Testis (tissue), 2 donors: ENCODE measurements at regions not wholly inside any gene's neighbourhood (a gene's known extent, or its start where the extent isn't known, plus 50 kb on each side); places are given as distances from the start of the nearest gene placed in this dataset.

Experiments
- DNase-seq: peaks from one replicate; pipeline ENCODE4 v3.0.0-alpha.2; 2019
- H3K27ac ChIP-seq, 2 donors: fragments of 200-600 bp; sonication (generic); one replicate each; pipeline ENCODE4 v1.5.1; 2019
- H3K27me3 ChIP-seq: fragments of 200-600 bp; sonication (generic); one replicate; pipeline ENCODE4 v1.5.1; 2019
- H3K36me3 ChIP-seq: fragments of 200-600 bp; sonication (generic); one replicate; pipeline ENCODE4 v1.5.1; 2017; ENCODE audit warnings: low read depth; ENCODE audit errors: missing control alignments
- H3K4me1 ChIP-seq: fragments of 200-600 bp; sonication (generic); one replicate; pipeline ENCODE4 v1.5.1; 2019
- H3K4me3 ChIP-seq, 2 donors: fragments of 200-600 bp; sonication (generic); one replicate each; pipeline ENCODE4 v1.5.1; 2017 to 2019
- H3K9me3 ChIP-seq: fragments of 200-600 bp; sonication (generic); one replicate; pipeline ENCODE4 v1.5.1; 2017
- POLR2A ChIP-seq: fragments of 450-650 bp; IDR thresholded peaks from one replicate; pipeline ENCODE4 v1.6.1; 2017; ENCODE audit warnings: antibody characterized with exemption, mild to moderate bottlenecking, moderate library complexity
- WGBS, 2 donors: methylation state at CpG; one replicate each; pipeline ENCODE4 v1.1.5; 2018; 5-methylcytosine and 5-hydroxymethylcytosine counted together
- intact Hi-C: fragments of 100-400 bp; cut with DNase I; formaldehyde crosslinking; loops from one replicate; pipeline ENCODE4 v1.15.1; 2023; ENCODE audit warnings: low total_unique reads
- TF ChIP-seq, protein P1 (sequence below), 3 experiments: fragments of 450-650 bp in 2 of 3; fragments of 200-600 bp in 1 of 3; sonication (generic) in 1 of 3; IDR thresholded peaks; one replicate each; pipeline ENCODE4 v1.5.1; 2016 to 2019; ENCODE audit warnings: antibody characterized with exemption in 3 of 3, mild to moderate bottlenecking in 2 of 3, moderate library complexity in 1 of 3

DNA sequence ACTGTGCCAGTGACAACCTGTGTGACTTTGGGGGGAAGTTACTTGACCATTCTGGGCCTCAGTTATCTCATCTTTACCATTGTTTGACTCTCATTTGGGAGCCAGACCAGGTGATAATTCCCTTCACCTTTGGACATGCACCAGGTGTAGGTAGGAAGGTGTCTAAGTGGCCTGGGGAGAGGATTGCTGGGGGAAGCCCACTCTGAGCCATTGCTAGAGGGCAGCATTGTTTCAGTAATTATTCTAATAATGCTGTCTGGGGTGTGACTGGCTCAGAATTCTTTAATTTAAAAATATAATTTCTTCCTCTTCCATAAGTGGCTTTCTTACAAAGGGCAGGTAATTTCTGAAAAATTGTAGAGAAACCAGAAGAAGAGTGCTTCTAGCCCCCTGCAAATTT, 104.3 kb downstream of the RTL9 start:
- no peaks in the 10 kb centered on the region for H3K4me1 ChIP-seq
- no peak for TF ChIP-seq POLR2A
- TF ChIP-seq, protein P1, sequence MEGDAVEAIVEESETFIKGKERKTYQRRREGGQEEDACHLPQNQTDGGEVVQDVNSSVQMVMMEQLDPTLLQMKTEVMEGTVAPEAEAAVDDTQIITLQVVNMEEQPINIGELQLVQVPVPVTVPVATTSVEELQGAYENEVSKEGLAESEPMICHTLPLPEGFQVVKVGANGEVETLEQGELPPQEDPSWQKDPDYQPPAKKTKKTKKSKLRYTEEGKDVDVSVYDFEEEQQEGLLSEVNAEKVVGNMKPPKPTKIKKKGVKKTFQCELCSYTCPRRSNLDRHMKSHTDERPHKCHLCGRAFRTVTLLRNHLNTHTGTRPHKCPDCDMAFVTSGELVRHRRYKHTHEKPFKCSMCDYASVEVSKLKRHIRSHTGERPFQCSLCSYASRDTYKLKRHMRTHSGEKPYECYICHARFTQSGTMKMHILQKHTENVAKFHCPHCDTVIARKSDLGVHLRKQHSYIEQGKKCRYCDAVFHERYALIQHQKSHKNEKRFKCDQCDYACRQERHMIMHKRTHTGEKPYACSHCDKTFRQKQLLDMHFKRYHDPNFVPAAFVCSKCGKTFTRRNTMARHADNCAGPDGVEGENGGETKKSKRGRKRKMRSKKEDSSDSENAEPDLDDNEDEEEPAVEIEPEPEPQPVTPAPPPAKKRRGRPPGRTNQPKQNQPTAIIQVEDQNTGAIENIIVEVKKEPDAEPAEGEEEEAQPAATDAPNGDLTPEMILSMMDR (IDR thresholded peaks at IDR 0.05) = no peak
- H3K9me3 ChIP-seq = no peaks in the 10 kb centered on the region
- DNase-seq = no peak
- intact Hi-C loops = no loop called here
- no peaks in the 10 kb centered on the region for H3K36me3 ChIP-seq
- no peak overlapping the region for H3K27ac ChIP-seq
- no peak overlapping the region for H3K4me3 ChIP-seq
- no peaks in the 10 kb centered on the region for H3K27me3 ChIP-seq

DNA sequence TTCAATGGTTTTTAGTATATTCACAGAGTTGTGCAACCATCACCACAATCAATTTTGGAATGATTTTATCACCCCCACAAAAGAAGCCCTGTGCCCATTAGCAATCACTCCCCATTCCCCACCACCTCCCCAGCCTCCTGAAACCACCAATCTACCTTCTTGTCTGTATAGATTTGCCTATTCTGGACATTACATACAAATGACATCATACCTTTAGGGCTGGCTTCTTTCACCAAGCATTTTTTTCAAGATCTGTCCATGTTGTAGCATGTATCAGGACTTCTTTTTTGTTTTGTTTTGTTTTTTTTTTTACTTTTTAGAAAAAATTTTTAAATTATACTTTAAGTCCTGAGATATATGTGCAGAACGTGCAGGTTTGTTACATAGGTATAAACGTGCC, 108.1 kb downstream of the RTL9 start:
- TF ChIP-seq, protein P1 (IDR thresholded peaks at IDR 0.05) = no peak
- no peak for TF ChIP-seq POLR2A
- Histone ChIP-seq H3K27ac (no peak overlapping the region), H3K27me3 (no peaks in the 10 kb centered on the region), H3K9me3 (no peaks in the 10 kb centered on the region), H3K4me1 (no peaks in the 10 kb centered on the region), H3K36me3 (no peaks in the 10 kb centered on the region), H3K4me3 (no peak overlapping the region)
- no peak for DNase-seq
- intact Hi-C loops = no loop called here
- 66 to 88% methylated on average over 2 of the region's 2 CpGs for WGBS, 2 donors

DNA sequence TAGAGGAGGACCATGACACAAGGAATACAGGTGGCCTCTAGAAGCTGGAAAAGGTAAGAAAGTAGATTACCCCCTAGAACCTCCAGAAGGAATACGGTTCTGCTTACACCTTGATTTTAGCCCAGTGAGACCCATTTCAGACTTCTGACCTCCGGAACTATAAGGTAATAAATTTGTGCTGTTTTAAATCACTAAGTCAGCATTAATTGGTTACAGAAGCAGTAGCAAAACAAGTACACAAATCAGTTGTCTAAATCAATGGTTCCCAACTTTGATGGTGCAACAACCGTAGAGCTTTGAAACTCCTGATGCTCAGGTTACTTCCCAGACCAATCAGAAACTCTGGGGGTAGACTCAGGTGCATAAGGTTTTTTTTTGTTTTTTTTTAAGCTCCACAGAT, 113.6 kb downstream of the RTL9 start:
- Histone ChIP-seq H3K36me3 (no peaks in the 10 kb centered on the region), H3K27ac (no peak overlapping the region), H3K9me3 (no peaks in the 10 kb centered on the region), H3K4me1 (no peaks in the 10 kb centered on the region), H3K4me3 (no peak overlapping the region), H3K27me3 (no peaks in the 10 kb centered on the region)
- 83 to 91% methylated on average over 3 of the region's 3 CpGs for WGBS, 2 donors
- intact Hi-C loops = no loop called here
- no peak for DNase-seq
- TF ChIP-seq POLR2A = no peak
- TF ChIP-seq, protein P1 (IDR thresholded peaks at IDR 0.05) = no peak

DNA sequence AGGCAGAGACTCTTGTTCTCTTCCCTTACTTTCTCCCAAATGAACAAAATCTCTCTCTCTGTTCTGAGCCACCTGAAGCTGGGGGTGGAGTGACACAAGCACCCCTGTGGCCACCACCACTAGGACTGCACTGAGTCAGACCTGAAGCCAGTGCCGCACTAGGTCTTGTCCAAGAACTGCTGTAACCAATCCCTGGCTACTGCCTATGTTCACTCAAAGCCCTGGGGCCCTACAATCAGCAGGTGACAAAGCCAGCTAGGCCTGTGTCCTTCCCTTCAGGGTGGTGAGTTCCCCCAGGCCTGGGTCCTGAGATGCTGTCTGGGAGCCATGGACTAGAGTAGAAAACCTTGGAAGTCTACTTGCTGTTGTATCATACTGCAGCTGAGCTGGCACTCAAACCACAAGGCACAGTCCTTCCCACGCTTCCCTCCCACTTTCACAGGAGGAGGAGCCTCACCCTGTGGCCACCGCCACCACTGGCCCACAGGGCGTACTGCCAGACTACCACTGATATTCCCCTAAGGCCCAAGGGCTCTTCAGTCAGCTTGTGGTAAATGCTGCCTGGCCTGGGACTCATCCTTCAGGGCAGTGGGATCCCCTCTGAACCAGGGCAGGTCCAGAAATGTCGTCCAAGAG, 119.1 kb downstream of the RTL9 start:
- TF ChIP-seq, protein P1 (IDR thresholded peaks at IDR 0.05) = no peak
- TF ChIP-seq POLR2A = no peak
- intact Hi-C loops = no loop called here
- no peak overlapping the region for H3K27ac ChIP-seq
- no peaks in the 10 kb centered on the region for H3K9me3 ChIP-seq
- no peaks in the 10 kb centered on the region for H3K27me3 ChIP-seq
- H3K4me3 ChIP-seq = no peak overlapping the region
- no peaks in the 10 kb centered on the region for H3K4me1 ChIP-seq
- no peak for DNase-seq
- no peaks in the 10 kb centered on the region for H3K36me3 ChIP-seq
- 77 to 84% methylated on average over 4 to 5 of the region's 5 CpGs for WGBS, 2 donors
